ENCODE measurements at regions not wholly inside any gene's neighbourhood (a gene's known extent, or its start where the extent isn't known, plus 50 kb on each side); places are given as distances from the start of the nearest gene placed in this dataset.
"Not testable (repeated sequence)": the region's sequence is repeated elsewhere in the genome, so short reads cannot be mapped to it uniquely, and the experiment has no call there.

DNA sequence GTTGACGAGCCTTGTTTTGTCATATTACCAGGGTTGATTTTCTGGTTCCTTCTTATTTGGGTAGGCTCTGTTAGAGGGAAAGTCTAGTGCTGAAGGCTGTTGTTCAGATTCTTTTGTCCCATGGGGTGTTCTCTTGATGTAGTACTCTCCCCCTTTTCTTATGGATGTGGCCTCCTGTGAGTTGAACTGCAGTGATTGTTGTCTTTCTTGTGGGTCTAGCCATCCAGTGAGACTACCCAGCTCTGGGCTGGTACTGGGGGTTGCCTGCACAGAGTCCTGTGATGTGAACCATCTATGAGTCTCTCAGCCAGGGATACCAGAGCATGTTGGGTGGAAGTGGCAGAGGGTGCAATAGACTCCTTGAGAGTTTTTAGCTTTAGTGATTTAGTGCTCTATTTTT is 680.6 kb downstream of the RFPL4B start:
- no peaks in the 10 kb centered on the region for H3K27me3 ChIP-seq
- ATAC-seq (no peak), DNase-seq (no peak)
- H3K27ac ChIP-seq: no peak overlapping the region
- H3K36me3 ChIP-seq: no peaks in the 10 kb centered on the region
- H3K4me3 ChIP-seq: no peak overlapping the region
- H3K4me1 ChIP-seq: no peaks in the 10 kb centered on the region
- TF ChIP-seq, protein P1, sequence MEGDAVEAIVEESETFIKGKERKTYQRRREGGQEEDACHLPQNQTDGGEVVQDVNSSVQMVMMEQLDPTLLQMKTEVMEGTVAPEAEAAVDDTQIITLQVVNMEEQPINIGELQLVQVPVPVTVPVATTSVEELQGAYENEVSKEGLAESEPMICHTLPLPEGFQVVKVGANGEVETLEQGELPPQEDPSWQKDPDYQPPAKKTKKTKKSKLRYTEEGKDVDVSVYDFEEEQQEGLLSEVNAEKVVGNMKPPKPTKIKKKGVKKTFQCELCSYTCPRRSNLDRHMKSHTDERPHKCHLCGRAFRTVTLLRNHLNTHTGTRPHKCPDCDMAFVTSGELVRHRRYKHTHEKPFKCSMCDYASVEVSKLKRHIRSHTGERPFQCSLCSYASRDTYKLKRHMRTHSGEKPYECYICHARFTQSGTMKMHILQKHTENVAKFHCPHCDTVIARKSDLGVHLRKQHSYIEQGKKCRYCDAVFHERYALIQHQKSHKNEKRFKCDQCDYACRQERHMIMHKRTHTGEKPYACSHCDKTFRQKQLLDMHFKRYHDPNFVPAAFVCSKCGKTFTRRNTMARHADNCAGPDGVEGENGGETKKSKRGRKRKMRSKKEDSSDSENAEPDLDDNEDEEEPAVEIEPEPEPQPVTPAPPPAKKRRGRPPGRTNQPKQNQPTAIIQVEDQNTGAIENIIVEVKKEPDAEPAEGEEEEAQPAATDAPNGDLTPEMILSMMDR (IDR thresholded peaks at IDR 0.05): no peak
- 95 to 100% methylated on average over 1 of the region's 1 CpG for WGBS, 2 donors
- H3K9me3 ChIP-seq: peaks cover 0 to 7% (median 0%) of the 10 kb centered on the region in 11 donors
- intact Hi-C loops (cut with DNase I): no loop called here

DNA sequence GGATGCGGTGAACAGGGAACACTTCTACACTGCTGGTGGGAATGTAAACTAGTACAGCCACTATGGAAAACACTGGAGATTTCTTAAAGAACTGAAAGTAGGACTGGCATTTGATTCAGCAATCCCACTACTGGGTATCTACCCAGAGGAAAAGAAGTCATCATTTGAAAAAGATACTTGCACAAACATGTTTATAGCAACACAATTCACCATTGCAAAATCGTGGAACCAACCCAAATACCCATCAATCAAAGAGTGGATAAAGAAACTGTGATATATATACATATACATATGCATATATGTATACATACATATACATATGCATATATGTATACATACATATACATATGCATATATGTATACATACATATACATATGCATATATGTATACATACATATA is 682.0 kb downstream of the RFPL4B start:
- H3K9me3 ChIP-seq; H3K27ac ChIP-seq; intact Hi-C loops (cut with DNase I); ATAC-seq; H3K27me3 ChIP-seq; H3K36me3 ChIP-seq; H3K4me3 ChIP-seq; DNase-seq; H3K4me1 ChIP-seq: not testable (repeated sequence)
- WGBS, 2 donors: 88 to 92% methylated on average over 2 of the region's 2 CpGs

GRCh38 chr6:113031591-113032238 is 684.6 kb downstream of the RFPL4B start:
- Histone ChIP-seq H3K4me3 (no peak overlapping the region), H3K9me3 (peaks cover 0 to 7% (median 0%) of the 10 kb centered on the region in 11 donors), H3K27ac (no peak overlapping the region), H3K36me3 (no peaks in the 10 kb centered on the region), H3K4me1 (no peaks in the 10 kb centered on the region), H3K27me3 (no peaks in the 10 kb centered on the region)
- TF ChIP-seq, protein P1 (IDR thresholded peaks at IDR 0.05): no peak
- intact Hi-C loops (cut with DNase I): no loop called here
- ATAC-seq: no peak
- 49 to 54% methylated on average over 3 of the region's 3 CpGs for WGBS, 2 donors
- DNase-seq: no peak

DNA sequence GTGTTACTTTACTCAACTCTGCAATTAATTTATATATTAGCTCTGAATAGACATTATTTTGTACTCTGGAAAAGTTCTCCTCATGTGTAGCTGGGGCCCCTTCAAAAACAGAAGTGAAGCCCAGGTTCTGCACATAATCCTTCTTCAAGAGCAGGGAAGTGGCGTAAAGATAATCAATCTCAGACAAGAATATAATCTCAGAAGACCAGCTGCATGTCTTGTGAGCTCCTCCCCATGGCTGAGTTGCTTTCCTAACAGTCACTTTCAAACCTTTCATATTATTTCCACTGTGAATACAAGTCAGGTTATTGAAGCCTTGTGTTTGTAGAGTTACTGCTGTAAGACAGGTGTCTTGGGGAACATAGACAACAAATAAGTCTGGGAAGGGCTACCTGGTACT is 691.9 kb downstream of the RFPL4B start:
- TF ChIP-seq, protein P1 (IDR thresholded peaks at IDR 0.05): no peak
- 90 to 92% methylated on average over 1 of the region's 1 CpG for WGBS, 2 donors
- Histone ChIP-seq H3K9me3 (peaks cover 0 to 15% (median 0%) of the 10 kb centered on the region in 11 donors), H3K27me3 (no peaks in the 10 kb centered on the region), H3K4me3 (no peak overlapping the region), H3K27ac (no peak overlapping the region), H3K4me1 (peaks cover 0 to 10% (median 0%) of the 10 kb centered on the region in 9 donors), H3K36me3 (no peaks in the 10 kb centered on the region)
- intact Hi-C loops (cut with DNase I): no loop called here
- no peak for DNase-seq
- ATAC-seq: no peak

GRCh38 chr6:113047148-113047547 is 700.0 kb downstream of the RFPL4B start:
- Histone ChIP-seq H3K4me1 (peaks cover 0 to 19% (median 0%) of the 10 kb centered on the region in 9 donors), H3K9me3 (peaks cover 0 to 3% (median 0%) of the 10 kb centered on the region in 11 donors), H3K27me3 (no peaks in the 10 kb centered on the region), H3K36me3 (no peaks in the 10 kb centered on the region), H3K4me3 (no peak overlapping the region), H3K27ac (no peak overlapping the region)
- intact Hi-C loops (cut with DNase I): no loop called here
- WGBS, 2 donors: 0% methylated on average over 1 of the region's 1 CpG
- ATAC-seq: no peak
- TF ChIP-seq, protein P1 (IDR thresholded peaks at IDR 0.05): no peak
- DNase-seq: no peak
